Tibial nerve (tissue), 4 donors: ENCODE measurements at regions not wholly inside any gene's neighbourhood (a gene's known extent, or its start where the extent isn't known, plus 50 kb on each side); places are given as distances from the start of the nearest gene placed in this dataset.

Experiments
- EP300 ChIP-seq, 2 donors: sonication (generic); formaldehyde crosslinking; IDR thresholded peaks; one replicate each; pipeline ENCODE4 v1.6.1; 2017; ENCODE audit warnings: antibody characterized with exemption in 2 of 2, mild to moderate bottlenecking in 1 of 2
- POLR2A ChIP-seq, 2 donors: fragments of 450-650 bp; IDR thresholded peaks; one replicate each; pipeline ENCODE4 v1.6.1; 2017; ENCODE audit warnings: antibody characterized with exemption in 2 of 2, mild to moderate bottlenecking in 2 of 2, moderate library complexity in 2 of 2
- TF ChIP-seq, protein P1 (sequence below), 5 experiments: fragments of 200-600 bp in 3 of 5; fragments of 450-650 bp in 2 of 5; sonication (generic) in 3 of 5; IDR thresholded peaks; one replicate each; pipeline ENCODE4 v1.5.1; 2016 to 2019; ENCODE audit warnings: antibody characterized with exemption in 5 of 5, mild to moderate bottlenecking in 3 of 5, moderate library complexity in 2 of 5

DNA sequence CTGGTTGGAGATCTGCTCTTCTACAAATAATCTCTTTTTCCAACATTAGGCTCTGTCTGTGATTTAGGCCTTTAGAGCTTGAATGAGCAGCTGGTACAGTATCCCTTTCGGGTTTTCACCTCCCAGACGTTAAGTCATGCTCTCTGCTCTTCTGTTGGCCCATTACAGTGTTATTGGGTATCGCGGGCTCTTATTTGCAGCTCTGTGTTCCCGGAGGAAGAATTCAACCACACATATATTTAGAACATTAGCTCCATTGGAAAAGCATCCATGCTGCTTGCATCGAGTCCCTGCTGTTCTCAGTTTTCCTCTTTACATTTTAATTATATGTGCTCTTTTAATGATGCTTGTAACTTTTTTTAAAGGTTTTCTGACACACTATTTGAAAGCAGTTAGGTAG lies 278.0 kb upstream of the ADCY2 start:
- TF ChIP-seq, protein P1, sequence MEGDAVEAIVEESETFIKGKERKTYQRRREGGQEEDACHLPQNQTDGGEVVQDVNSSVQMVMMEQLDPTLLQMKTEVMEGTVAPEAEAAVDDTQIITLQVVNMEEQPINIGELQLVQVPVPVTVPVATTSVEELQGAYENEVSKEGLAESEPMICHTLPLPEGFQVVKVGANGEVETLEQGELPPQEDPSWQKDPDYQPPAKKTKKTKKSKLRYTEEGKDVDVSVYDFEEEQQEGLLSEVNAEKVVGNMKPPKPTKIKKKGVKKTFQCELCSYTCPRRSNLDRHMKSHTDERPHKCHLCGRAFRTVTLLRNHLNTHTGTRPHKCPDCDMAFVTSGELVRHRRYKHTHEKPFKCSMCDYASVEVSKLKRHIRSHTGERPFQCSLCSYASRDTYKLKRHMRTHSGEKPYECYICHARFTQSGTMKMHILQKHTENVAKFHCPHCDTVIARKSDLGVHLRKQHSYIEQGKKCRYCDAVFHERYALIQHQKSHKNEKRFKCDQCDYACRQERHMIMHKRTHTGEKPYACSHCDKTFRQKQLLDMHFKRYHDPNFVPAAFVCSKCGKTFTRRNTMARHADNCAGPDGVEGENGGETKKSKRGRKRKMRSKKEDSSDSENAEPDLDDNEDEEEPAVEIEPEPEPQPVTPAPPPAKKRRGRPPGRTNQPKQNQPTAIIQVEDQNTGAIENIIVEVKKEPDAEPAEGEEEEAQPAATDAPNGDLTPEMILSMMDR (IDR thresholded peaks at IDR 0.05), result no peak
- no peak for TF ChIP-seq POLR2A (IDR thresholded peaks at IDR 0.05)
- TF ChIP-seq EP300 (IDR thresholded peaks at IDR 0.05), result no peak
